Kidney (tissue), 13 donors: ENCODE measurements at regions not wholly inside any gene's neighbourhood (a gene's known extent, or its start where the extent isn't known, plus 50 kb on each side); places are given as distances from the start of the nearest gene placed in this dataset.

Experiments used
- DNase-seq, 5 donors: peaks; one replicate each; pipeline ENCODE4 v3.0.0-alpha.2; 2013 to 2020
- FAIRE-seq: peaks from 2 replicates; lab custom pipeline; 2012; peaks lifted over from hg19 to GRCh38; lab: Jason Lieb, UNC
- H3K27ac ChIP-seq, 2 donors: one replicate each; pipeline ENCODE4 v1.7.0; 2013; ENCODE audit warnings: low read depth in 2 of 2, low read length in 2 of 2, inconsistent platforms in 1 of 2
- H3K27me3 ChIP-seq: one replicate; pipeline ENCODE4 v1.7.1; 2013; ENCODE audit warnings: low read length, inconsistent platforms; ENCODE audit not compliant: control insufficient read depth, insufficient read depth
- H3K36me3 ChIP-seq, 3 donors: one replicate each; pipeline versions ENCODE4 v1.7.0 to v1.7.1; 2013; ENCODE audit warnings: low read length in 3 of 3, control low read depth in 1 of 3, inconsistent platforms in 1 of 3; ENCODE audit not compliant: insufficient read depth in 3 of 3, control insufficient read depth in 2 of 3
- H3K4me1 ChIP-seq, 3 donors: one replicate each; pipeline versions ENCODE4 v1.7.0 to v1.7.1; 2013; ENCODE audit warnings: low read length in 3 of 3, inconsistent platforms in 1 of 3, low read depth in 1 of 3; ENCODE audit not compliant: control insufficient read depth in 2 of 3, insufficient read depth in 2 of 3
- H3K4me3 ChIP-seq, 3 donors: one replicate each; pipeline versions ENCODE4 v1.7.0 to v1.8.1; 2013; ENCODE audit warnings: low read length in 3 of 3, control low read depth in 1 of 3, inconsistent platforms in 1 of 3
- H3K9ac ChIP-seq, 3 donors: one replicate each; pipeline versions ENCODE4 v1.7.0 to v1.7.1; 2013; ENCODE audit warnings: low read length in 3 of 3, control low read depth in 1 of 3, inconsistent platforms in 1 of 3
- H3K9me3 ChIP-seq, 3 donors: one replicate each; pipeline versions ENCODE4 v1.7.0 to v1.7.1; 2013; ENCODE audit warnings: low read length in 3 of 3, control low read depth in 1 of 3, inconsistent platforms in 1 of 3; ENCODE audit not compliant: control insufficient read depth in 2 of 3, insufficient read depth in 1 of 3
- intact Hi-C: fragments of 100-400 bp; cut with DNase I; formaldehyde crosslinking; loops from one replicate; pipeline ENCODE4 v1.11.1; 2022
- TF ChIP-seq, protein P1 (sequence below): IDR thresholded peaks from 3 replicates; pipeline ENCODE4 v1.5.1; 2012; ENCODE audit warnings: mild to moderate bottlenecking, moderate library complexity, borderline replicate concordance; ENCODE audit not compliant: insufficient read depth; ENCODE audit errors: extremely low read depth
- donor health status: control.
- donor health status: control.
- donor health status: control.
- donor health status: control.
- donor health status: control.
- donor health status: DM: yes; HTN: yes; CAD: no.
- donor health status: Normal renal cell carcinoma (clear cell type).

DNA sequence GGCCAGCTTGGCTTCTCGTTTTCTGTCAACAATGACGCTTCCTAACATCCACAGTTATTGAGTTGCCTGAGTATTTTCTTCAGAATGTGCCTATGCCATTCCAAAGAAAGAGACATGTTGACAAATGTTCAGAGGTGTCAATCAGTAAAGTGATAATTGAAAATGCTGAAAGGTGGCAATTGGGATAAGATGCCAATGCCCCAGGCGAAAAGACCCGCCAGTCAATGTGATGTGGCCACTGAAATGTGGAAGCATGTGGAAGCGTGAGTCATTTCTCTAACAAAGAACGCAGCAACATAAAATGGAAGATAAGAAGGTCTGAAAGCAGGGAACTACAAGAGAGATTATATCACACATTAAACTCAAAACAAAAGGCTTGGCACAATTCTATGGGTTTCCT lies 882.2 kb upstream of the SLC10A2 start:
- no peak for DNase-seq
- no peak for FAIRE-seq
- Histone ChIP-seq H3K36me3 (no peaks in the 10 kb centered on the region), H3K27me3 (no peaks in the 10 kb centered on the region), H3K27ac (no peak overlapping the region), H3K4me3 (no peak overlapping the region), H3K9ac (no peak overlapping the region), H3K9me3 (no peaks in the 10 kb centered on the region), H3K4me1 (no peaks in the 10 kb centered on the region)
- intact Hi-C loops, result no loop called here
- TF ChIP-seq, protein P1, sequence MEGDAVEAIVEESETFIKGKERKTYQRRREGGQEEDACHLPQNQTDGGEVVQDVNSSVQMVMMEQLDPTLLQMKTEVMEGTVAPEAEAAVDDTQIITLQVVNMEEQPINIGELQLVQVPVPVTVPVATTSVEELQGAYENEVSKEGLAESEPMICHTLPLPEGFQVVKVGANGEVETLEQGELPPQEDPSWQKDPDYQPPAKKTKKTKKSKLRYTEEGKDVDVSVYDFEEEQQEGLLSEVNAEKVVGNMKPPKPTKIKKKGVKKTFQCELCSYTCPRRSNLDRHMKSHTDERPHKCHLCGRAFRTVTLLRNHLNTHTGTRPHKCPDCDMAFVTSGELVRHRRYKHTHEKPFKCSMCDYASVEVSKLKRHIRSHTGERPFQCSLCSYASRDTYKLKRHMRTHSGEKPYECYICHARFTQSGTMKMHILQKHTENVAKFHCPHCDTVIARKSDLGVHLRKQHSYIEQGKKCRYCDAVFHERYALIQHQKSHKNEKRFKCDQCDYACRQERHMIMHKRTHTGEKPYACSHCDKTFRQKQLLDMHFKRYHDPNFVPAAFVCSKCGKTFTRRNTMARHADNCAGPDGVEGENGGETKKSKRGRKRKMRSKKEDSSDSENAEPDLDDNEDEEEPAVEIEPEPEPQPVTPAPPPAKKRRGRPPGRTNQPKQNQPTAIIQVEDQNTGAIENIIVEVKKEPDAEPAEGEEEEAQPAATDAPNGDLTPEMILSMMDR, result no peak

- FAIRE-seq (no peak), DNase-seq (no peak)
- Histone ChIP-seq H3K4me3 (no peak overlapping the region), H3K36me3 (no peaks in the 10 kb centered on the region), H3K27ac (no peak overlapping the region), H3K4me1 (no peaks in the 10 kb centered on the region), H3K27me3 (no peaks in the 10 kb centered on the region), H3K9me3 (no peaks in the 10 kb centered on the region), H3K9ac (no peak overlapping the region)
- TF ChIP-seq, protein P1, result no peak
- intact Hi-C loops, result no loop called here
Observed at GRCh38 chr13:103945836-103946235, 879.6 kb upstream of the SLC10A2 start.

DNA sequence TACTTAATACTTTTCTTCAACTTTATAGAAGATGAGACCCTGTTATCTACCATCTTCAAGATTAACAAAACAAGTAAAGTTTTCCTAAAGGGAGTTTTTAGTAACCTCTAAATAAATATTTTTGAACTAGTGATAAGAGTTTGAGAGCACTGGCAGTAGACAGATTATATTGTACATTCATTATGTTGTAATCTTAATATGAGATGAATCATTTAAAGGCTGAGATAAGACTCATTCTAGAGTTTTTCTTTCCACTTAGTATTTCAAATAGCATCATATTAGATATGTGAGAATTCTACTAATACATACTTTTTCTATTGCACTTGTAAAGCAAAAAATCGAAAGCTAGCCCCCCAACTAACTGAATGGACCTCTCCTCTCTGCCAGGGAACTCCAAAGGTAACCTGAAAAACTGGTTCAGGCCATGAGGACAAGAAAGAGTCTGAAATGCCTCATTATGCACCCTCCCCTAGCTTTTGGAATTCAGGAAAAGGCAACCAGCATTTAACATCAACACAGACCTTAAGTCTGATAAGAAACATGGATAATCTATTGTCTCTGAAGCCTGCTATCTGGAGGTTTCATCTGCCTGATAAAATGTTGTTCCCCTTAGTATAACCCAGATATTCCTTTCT lies 875.4 kb upstream of the SLC10A2 start:
- FAIRE-seq, result no peak
- H3K4me1 ChIP-seq, result no peaks in the 10 kb centered on the region

More for the DNA sequence above, 875.4 kb upstream of the SLC10A2 start:
- Histone ChIP-seq H3K9ac (no peak overlapping the region), H3K9me3 (no peaks in the 10 kb centered on the region), H3K27ac (no peak overlapping the region), H3K4me3 (no peak overlapping the region), H3K27me3 (no peaks in the 10 kb centered on the region), H3K36me3 (no peaks in the 10 kb centered on the region)
- TF ChIP-seq, protein P1, result no peak
- peak in 2 of 5 donors; percentile 51 to 57 for DNase-seq
- intact Hi-C loops, result no loop called here
